DND-41 (cell line): ENCODE measurements at regions not wholly inside any gene's neighbourhood (a gene's known extent, or its start where the extent isn't known, plus 50 kb on each side); places are given as distances from the start of the nearest gene placed in this dataset.

ENCODE experiments used
- EZH2 ChIP-seq: IDR thresholded peaks from 3 replicates; pipeline ENCODE4 v1.6.1; 2012; ENCODE audit warnings: borderline replicate concordance, low read depth, mild to moderate bottlenecking, moderate library complexity, low read length, inconsistent platforms; ENCODE audit not compliant: severe bottlenecking
- TF ChIP-seq, protein P1 (sequence below): IDR thresholded peaks from 2 replicates; pipeline ENCODE4 v1.5.1; 2012; ENCODE audit warnings: borderline replicate concordance, low read length, moderate library complexity, mild to moderate bottlenecking; ENCODE audit not compliant: poor library complexity, severe bottlenecking; ENCODE audit errors: extremely low read depth

DNA sequence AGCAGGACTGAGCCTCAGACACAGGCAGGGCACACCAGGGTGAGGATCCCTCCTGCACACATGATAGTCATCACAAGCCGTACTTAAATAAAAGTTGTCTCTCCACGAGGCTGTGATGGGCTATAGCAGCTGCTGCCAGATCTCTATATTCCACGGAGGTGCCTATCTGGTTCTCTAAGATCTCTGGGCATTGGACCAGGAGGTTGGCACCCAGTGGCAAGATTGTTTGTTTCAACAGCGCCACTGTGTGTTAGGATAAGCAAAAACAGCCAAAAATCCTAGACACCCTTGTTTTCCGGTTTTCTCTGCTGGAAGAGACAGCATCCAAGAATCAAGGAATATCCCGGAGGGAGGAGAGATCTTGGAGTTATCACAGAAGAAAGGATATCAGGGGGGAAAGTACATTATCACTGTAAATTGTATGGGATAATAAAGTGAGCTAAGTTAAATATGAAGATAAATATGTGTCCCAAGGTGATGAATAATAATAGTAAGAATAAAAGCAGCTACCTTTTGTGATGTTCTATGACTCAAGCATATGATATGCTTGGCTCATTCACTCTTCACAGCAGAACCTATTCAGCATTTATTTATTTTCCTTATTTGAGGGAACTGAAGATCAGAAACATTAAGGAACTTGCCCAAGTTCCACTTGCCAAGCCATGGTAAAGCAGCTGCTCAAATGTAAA, 90.6 kb upstream of the AKAP13 start:
- TF ChIP-seq, protein P1, sequence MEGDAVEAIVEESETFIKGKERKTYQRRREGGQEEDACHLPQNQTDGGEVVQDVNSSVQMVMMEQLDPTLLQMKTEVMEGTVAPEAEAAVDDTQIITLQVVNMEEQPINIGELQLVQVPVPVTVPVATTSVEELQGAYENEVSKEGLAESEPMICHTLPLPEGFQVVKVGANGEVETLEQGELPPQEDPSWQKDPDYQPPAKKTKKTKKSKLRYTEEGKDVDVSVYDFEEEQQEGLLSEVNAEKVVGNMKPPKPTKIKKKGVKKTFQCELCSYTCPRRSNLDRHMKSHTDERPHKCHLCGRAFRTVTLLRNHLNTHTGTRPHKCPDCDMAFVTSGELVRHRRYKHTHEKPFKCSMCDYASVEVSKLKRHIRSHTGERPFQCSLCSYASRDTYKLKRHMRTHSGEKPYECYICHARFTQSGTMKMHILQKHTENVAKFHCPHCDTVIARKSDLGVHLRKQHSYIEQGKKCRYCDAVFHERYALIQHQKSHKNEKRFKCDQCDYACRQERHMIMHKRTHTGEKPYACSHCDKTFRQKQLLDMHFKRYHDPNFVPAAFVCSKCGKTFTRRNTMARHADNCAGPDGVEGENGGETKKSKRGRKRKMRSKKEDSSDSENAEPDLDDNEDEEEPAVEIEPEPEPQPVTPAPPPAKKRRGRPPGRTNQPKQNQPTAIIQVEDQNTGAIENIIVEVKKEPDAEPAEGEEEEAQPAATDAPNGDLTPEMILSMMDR, result peak; percentile 48
- TF ChIP-seq EZH2, result no peak
